Keratinocyte (primary cell): ENCODE measurements at regions not wholly inside any gene's neighbourhood (a gene's known extent, or its start where the extent isn't known, plus 50 kb on each side); places are given as distances from the start of the nearest gene placed in this dataset.
A peak's percentile ranks its signal among the peaks of the same experiment; 100 is the strongest.

Source experiments
- DNase-seq: peaks from one replicate; pipeline ENCODE4 v3.0.0-alpha.2; 2011; ENCODE audit warnings: low read depth, missing footprints, low spot score
- FAIRE-seq: peaks from 2 replicates; lab custom pipeline; 2011; peaks lifted over from hg19 to GRCh38; lab: Jason Lieb, UNC
- H2AFZ ChIP-seq: 2 replicates; pipeline ENCODE4 v1.6.0; 2012; ENCODE audit warnings: low read length, control low read depth, inconsistent platforms; ENCODE audit not compliant: control insufficient read depth
- H3K27ac ChIP-seq: 2 replicates; pipeline ENCODE4 v1.5.1; 2011; ENCODE audit warnings: low read length; ENCODE audit not compliant: control insufficient read depth, insufficient read depth
- H3K27me3 ChIP-seq: 3 replicates; pipeline ENCODE4 v1.6.0; 2011; ENCODE audit warnings: low read length; ENCODE audit not compliant: control insufficient read depth, insufficient read depth; ENCODE audit errors: extremely low read depth
- H3K36me3 ChIP-seq, 2 experiments: 2 replicates in 1 of 2; 3 replicates in 1 of 2; pipeline ENCODE4 v1.5.1; 2011; ENCODE audit warnings: low read length in 2 of 2, mild to moderate bottlenecking in 1 of 2; ENCODE audit not compliant: control insufficient read depth in 2 of 2, insufficient read depth in 2 of 2; ENCODE audit errors: extremely low read depth in 1 of 2
- H3K4me1 ChIP-seq: 3 replicates; pipeline ENCODE4 v1.5.1; 2011; ENCODE audit warnings: low read length; ENCODE audit not compliant: control insufficient read depth, insufficient read depth; ENCODE audit errors: extremely low read depth
- H3K4me2 ChIP-seq: 3 replicates; pipeline ENCODE4 v1.6.0; 2011; ENCODE audit warnings: low read depth, low read length; ENCODE audit not compliant: control insufficient read depth, insufficient read depth; ENCODE audit errors: extremely low read depth
- H3K4me3 ChIP-seq, 3 experiments: fragments of 200-600 bp in 1 of 3; sonication (generic) in 1 of 3; 2 replicates in 2 of 3; 3 replicates in 1 of 3; pipeline ENCODE4 v1.5.1; 2011 to 2016; ENCODE audit warnings: low read length in 3 of 3, mild to moderate bottlenecking in 3 of 3, control low read depth in 2 of 3, inconsistent platforms in 1 of 3, low read depth in 1 of 3, mixed read lengths in 1 of 3, mixed run types in 1 of 3, moderate library complexity in 1 of 3; ENCODE audit not compliant: control insufficient read depth in 2 of 3, insufficient read depth in 2 of 3; ENCODE audit errors: extremely low read depth in 1 of 3
- H3K79me2 ChIP-seq: 2 replicates; pipeline ENCODE4 v1.6.0; 2012; ENCODE audit warnings: low read length; ENCODE audit not compliant: control insufficient read depth, insufficient read depth
- H3K9ac ChIP-seq: 3 replicates; pipeline ENCODE4 v1.6.0; 2011; ENCODE audit warnings: low read length; ENCODE audit not compliant: control insufficient read depth, insufficient read depth; ENCODE audit errors: extremely low read depth
- H3K9me1 ChIP-seq: 3 replicates; pipeline ENCODE4 v1.6.0; 2011; ENCODE audit warnings: low read length; ENCODE audit not compliant: control insufficient read depth, insufficient read depth; ENCODE audit errors: extremely low read depth
- H3K9me3 ChIP-seq: 2 replicates; pipeline ENCODE4 v1.5.1; 2012; ENCODE audit warnings: low read depth, low read length; ENCODE audit not compliant: control insufficient read depth
- H4K20me1 ChIP-seq: 3 replicates; pipeline ENCODE4 v1.6.0; 2011; ENCODE audit warnings: low read length; ENCODE audit not compliant: control insufficient read depth, insufficient read depth; ENCODE audit errors: extremely low read depth
- CTCF ChIP-seq, 3 experiments: IDR thresholded peaks in 1 of 3; conservative IDR thresholded peaks in 1 of 3; optimal IDR thresholded peaks in 1 of 3; 2 replicates in 2 of 3; 3 replicates in 1 of 3; pipeline versions ENCODE3 to v1.5.1; 2011; ENCODE audit warnings: low read length in 3 of 3, mild to moderate bottlenecking in 3 of 3, moderate library complexity in 2 of 3, control low read depth in 1 of 3, inconsistent platforms in 1 of 3; ENCODE audit not compliant: insufficient read depth in 2 of 3; ENCODE audit errors: extremely low read depth in 1 of 3
- EZH2 ChIP-seq: IDR thresholded peaks from one replicate; pipeline ENCODE4 v1.6.1; 2012; ENCODE audit warnings: inconsistent platforms, mild to moderate bottlenecking, low read length, moderate library complexity
- dilution Hi-C: fragments of 300-500 bp; cut with MboI; formaldehyde crosslinking; loops from one replicate; pipeline ENCODE4 v1.7.0; 2020; ENCODE audit warnings: low sequenced_read_pairs; ENCODE audit not compliant: extremely low pct_ligation_motif_present

- Histone ChIP-seq H4K20me1 (no peaks in the 10 kb centered on the region), H3K27me3 (no peaks in the 10 kb centered on the region), H2AFZ (no peak overlapping the region), H3K9ac (no peak overlapping the region), H3K9me1 (no peaks in the 10 kb centered on the region), H3K9me3 (peaks cover 3% of the 10 kb centered on the region), H3K79me2 (no peaks in the 10 kb centered on the region), H3K27ac (no peak overlapping the region), H3K4me1 (no peaks in the 10 kb centered on the region), H3K36me3 (no peaks in the 10 kb centered on the region), H3K4me3 (no peak overlapping the region), H3K4me2 (no peak overlapping the region)
- no peak for FAIRE-seq
- no peak for DNase-seq
- TF ChIP-seq CTCF (optimal IDR thresholded peaks at IDR 0.05 in 1 of 3, IDR thresholded peaks at IDR 0.05 in 1 of 3, conservative IDR thresholded peaks at IDR 0.05 in 1 of 3; ENCODE audit: extremely low read depth in 1 of 3, insufficient read depth in 2 of 3, low read length in 3 of 3) (no peak), EZH2 (no peak)
- dilution Hi-C loops, result no loop called here
Observed at GRCh38 chr4:124961138-124961750, 248.7 kb upstream of the ANKRD50 start.

GRCh38 chr4:124958847-124959246 lies 246.3 kb upstream of the ANKRD50 start:
- peak; percentile 13 for FAIRE-seq

More at GRCh38 chr4:124958847-124959246, 246.3 kb upstream of the ANKRD50 start:
- Histone ChIP-seq H3K9me1 (no peaks in the 10 kb centered on the region), H3K4me2 (no peak overlapping the region), H3K9me3 (peaks cover 3% of the 10 kb centered on the region), H3K4me3 (no peak overlapping the region), H3K36me3 (no peaks in the 10 kb centered on the region), H3K9ac (no peak overlapping the region), H3K79me2 (no peaks in the 10 kb centered on the region), H3K27ac (no peak overlapping the region), H4K20me1 (no peaks in the 10 kb centered on the region), H3K4me1 (no peaks in the 10 kb centered on the region), H2AFZ (no peak overlapping the region), H3K27me3 (no peaks in the 10 kb centered on the region)
- TF ChIP-seq EZH2 (no peak), CTCF (optimal IDR thresholded peaks at IDR 0.05 in 1 of 3, IDR thresholded peaks at IDR 0.05 in 1 of 3, conservative IDR thresholded peaks at IDR 0.05 in 1 of 3; ENCODE audit: extremely low read depth in 1 of 3, insufficient read depth in 2 of 3, low read length in 3 of 3) (no peak)
- DNase-seq, result no peak
- dilution Hi-C loops, result no loop called here
